GM23338 (cell line): ENCODE measurements at regions not wholly inside any gene's neighbourhood (a gene's known extent, or its start where the extent isn't known, plus 50 kb on each side); places are given as distances from the start of the nearest gene placed in this dataset.

Source experiments
- EZH2 ChIP-seq: fragments of 200-600 bp; sonication (generic); IDR thresholded peaks from one replicate; pipeline ENCODE4 v1.8.0; 2017; ENCODE audit warnings: antibody characterized with exemption, mild to moderate bottlenecking, low read depth; ENCODE audit not compliant: unreplicated experiment
- POLR2AphosphoS5 ChIP-seq: IDR thresholded peaks from 2 replicates; pipeline ENCODE4 v1.6.1; 2016; ENCODE audit warnings: antibody characterized with exemption, low read depth
- TF ChIP-seq, protein P1 (sequence below): IDR thresholded peaks from one replicate; pipeline ENCODE4 v1.6.1; 2018; ENCODE audit warnings: antibody characterized with exemption; ENCODE audit not compliant: unreplicated experiment
- TF ChIP-seq, protein P2 (sequence below), 2 experiments: fragments of 200-600 bp in 1 of 2; sonication (generic) in 1 of 2; conservative IDR thresholded peaks; 2 replicates each; pipeline versions ENCODE4 v1.5.1 to v1.6.1; 2016 to 2017; ENCODE audit warnings: antibody characterized with exemption in 2 of 2, low read depth in 2 of 2, mild to moderate bottlenecking in 2 of 2, moderate library complexity in 1 of 2

DNA sequence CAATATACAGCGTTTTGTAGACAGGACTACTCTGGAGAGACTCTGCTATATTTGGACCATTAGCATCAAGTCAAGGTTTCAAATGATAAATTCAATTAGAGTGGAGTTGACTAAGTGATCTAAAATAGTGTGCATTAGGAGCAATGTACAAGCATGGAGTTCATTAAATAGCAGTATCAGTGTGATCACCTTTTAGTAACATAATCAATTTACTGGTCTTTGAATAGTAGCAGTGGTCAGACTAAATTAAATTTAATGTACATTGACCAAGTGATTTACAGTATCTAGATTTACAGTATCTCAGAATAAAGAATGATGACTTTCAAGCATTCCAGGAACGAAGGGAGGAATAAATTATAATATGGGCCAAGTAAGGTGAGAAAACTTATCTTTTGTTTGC lies 489.6 kb upstream of the ADGRL4 start:
- TF ChIP-seq, protein P1, sequence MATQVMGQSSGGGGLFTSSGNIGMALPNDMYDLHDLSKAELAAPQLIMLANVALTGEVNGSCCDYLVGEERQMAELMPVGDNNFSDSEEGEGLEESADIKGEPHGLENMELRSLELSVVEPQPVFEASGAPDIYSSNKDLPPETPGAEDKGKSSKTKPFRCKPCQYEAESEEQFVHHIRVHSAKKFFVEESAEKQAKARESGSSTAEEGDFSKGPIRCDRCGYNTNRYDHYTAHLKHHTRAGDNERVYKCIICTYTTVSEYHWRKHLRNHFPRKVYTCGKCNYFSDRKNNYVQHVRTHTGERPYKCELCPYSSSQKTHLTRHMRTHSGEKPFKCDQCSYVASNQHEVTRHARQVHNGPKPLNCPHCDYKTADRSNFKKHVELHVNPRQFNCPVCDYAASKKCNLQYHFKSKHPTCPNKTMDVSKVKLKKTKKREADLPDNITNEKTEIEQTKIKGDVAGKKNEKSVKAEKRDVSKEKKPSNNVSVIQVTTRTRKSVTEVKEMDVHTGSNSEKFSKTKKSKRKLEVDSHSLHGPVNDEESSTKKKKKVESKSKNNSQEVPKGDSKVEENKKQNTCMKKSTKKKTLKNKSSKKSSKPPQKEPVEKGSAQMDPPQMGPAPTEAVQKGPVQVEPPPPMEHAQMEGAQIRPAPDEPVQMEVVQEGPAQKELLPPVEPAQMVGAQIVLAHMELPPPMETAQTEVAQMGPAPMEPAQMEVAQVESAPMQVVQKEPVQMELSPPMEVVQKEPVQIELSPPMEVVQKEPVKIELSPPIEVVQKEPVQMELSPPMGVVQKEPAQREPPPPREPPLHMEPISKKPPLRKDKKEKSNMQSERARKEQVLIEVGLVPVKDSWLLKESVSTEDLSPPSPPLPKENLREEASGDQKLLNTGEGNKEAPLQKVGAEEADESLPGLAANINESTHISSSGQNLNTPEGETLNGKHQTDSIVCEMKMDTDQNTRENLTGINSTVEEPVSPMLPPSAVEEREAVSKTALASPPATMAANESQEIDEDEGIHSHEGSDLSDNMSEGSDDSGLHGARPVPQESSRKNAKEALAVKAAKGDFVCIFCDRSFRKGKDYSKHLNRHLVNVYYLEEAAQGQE = no peak
- TF ChIP-seq, protein P2, sequence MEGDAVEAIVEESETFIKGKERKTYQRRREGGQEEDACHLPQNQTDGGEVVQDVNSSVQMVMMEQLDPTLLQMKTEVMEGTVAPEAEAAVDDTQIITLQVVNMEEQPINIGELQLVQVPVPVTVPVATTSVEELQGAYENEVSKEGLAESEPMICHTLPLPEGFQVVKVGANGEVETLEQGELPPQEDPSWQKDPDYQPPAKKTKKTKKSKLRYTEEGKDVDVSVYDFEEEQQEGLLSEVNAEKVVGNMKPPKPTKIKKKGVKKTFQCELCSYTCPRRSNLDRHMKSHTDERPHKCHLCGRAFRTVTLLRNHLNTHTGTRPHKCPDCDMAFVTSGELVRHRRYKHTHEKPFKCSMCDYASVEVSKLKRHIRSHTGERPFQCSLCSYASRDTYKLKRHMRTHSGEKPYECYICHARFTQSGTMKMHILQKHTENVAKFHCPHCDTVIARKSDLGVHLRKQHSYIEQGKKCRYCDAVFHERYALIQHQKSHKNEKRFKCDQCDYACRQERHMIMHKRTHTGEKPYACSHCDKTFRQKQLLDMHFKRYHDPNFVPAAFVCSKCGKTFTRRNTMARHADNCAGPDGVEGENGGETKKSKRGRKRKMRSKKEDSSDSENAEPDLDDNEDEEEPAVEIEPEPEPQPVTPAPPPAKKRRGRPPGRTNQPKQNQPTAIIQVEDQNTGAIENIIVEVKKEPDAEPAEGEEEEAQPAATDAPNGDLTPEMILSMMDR (conservative IDR thresholded peaks at IDR 0.05; ENCODE audit: low read depth in 2 of 2) = no peak
- TF ChIP-seq POLR2AphosphoS5 (no peak), EZH2 (no peak)
